ENCODE measurements at regions not wholly inside any gene's neighbourhood (a gene's known extent, or its start where the extent isn't known, plus 50 kb on each side); places are given as distances from the start of the nearest gene placed in this dataset.
A peak's percentile ranks its signal among the peaks of the same experiment; 100 is the strongest.

GRCh38 chr16:79532785-79533184 lies 67.8 kb downstream of the MAF start:
- no peaks in the 10 kb centered on the region for H3K27me3 ChIP-seq
- no peaks in the 10 kb centered on the region for H3K9me3 ChIP-seq (replicated peaks in 1 of 3)
- no peak overlapping the region for H3K27ac ChIP-seq
- H3K36me3 ChIP-seq (replicated peaks in 1 of 2) = no peaks in the 10 kb centered on the region
- no peak for TF ChIP-seq CTCF (IDR thresholded peaks at IDR 0.05)
- no peak for TF ChIP-seq POLR2A (IDR thresholded peaks at IDR 0.05)
- H3K4me3 ChIP-seq = no peak overlapping the region
- peak in 1 of 7 donors; percentile 23 for DNase-seq
- 46 to 63% (median 52%) methylated on average over 5 of the region's 5 CpGs for WGBS, 4 donors
- H3K4me1 ChIP-seq (replicated peaks in 1 of 2) = no peaks in the 10 kb centered on the region
- intact Hi-C loops (cut with DNase I) = no loop called here

GRCh38 chr16:79532273-79532672 lies 68.3 kb downstream of the MAF start:
- no peak overlapping the region for H3K4me3 ChIP-seq
- no peaks in the 10 kb centered on the region for H3K9me3 ChIP-seq (replicated peaks in 1 of 3)
- TF ChIP-seq POLR2A (IDR thresholded peaks at IDR 0.05) (no peak), CTCF (IDR thresholded peaks at IDR 0.05) (no peak)
- intact Hi-C loops (cut with DNase I) = no loop called here
- DNase-seq = no peak
- H3K36me3 ChIP-seq (replicated peaks in 1 of 2) = no peaks in the 10 kb centered on the region
- no peak overlapping the region for H3K27ac ChIP-seq
- 84 to 91% (median 87%) methylated on average over 4 of the region's 4 CpGs for WGBS, 4 donors
- no peaks in the 10 kb centered on the region for H3K4me1 ChIP-seq (replicated peaks in 1 of 2)
- H3K27me3 ChIP-seq = no peaks in the 10 kb centered on the region

GRCh38 chr16:79528338-79528737 lies 72.2 kb downstream of the MAF start:
- intact Hi-C loops (cut with DNase I) = no loop called here
- TF ChIP-seq CTCF (IDR thresholded peaks at IDR 0.05) (no peak), POLR2A (IDR thresholded peaks at IDR 0.05) (no peak)
- WGBS, 4 donors = 41 to 54% (median 50%) methylated on average over 2 of the region's 2 CpGs

GRCh38 chr16:79523971-79524370 lies 76.6 kb downstream of the MAF start:
- no peak for TF ChIP-seq POLR2A (IDR thresholded peaks at IDR 0.05)
- TF ChIP-seq CTCF (IDR thresholded peaks at IDR 0.05) = no peak
- H3K4me3 ChIP-seq = no peak overlapping the region
- no peaks in the 10 kb centered on the region for H3K27me3 ChIP-seq
- H3K9me3 ChIP-seq (replicated peaks in 1 of 3) = no peaks in the 10 kb centered on the region
- H3K27ac ChIP-seq = no peak overlapping the region
- peaks cover 0 to 5% of the 10 kb centered on the region in 2 donors for H3K4me1 ChIP-seq (replicated peaks in 1 of 2)
- H3K36me3 ChIP-seq (replicated peaks in 1 of 2) = no peaks in the 10 kb centered on the region
- DNase-seq = no peak
- intact Hi-C loops (cut with DNase I) = no loop called here
- 64 to 78% (median 74%) methylated on average over 6 to 9 of the region's 9 CpGs for WGBS, 4 donors

More at GRCh38 chr16:79528338-79528737, 72.2 kb downstream of the MAF start:
- Histone ChIP-seq H3K4me1 (replicated peaks in 1 of 2) (no peaks in the 10 kb centered on the region), H3K27ac (no peak overlapping the region), H3K27me3 (no peaks in the 10 kb centered on the region), H3K4me3 (no peak overlapping the region), H3K36me3 (replicated peaks in 1 of 2) (no peaks in the 10 kb centered on the region), H3K9me3 (replicated peaks in 1 of 3) (no peaks in the 10 kb centered on the region)
- DNase-seq = no peak

Data from adrenal gland (tissue), 9 donors.